HepG2 (cell line): ENCODE measurements at regions not wholly inside any gene's neighbourhood (a gene's known extent, or its start where the extent isn't known, plus 50 kb on each side); places are given as distances from the start of the nearest gene placed in this dataset.

Experiments used
- ATAC-seq: fragments of 200-7000 bp; cut with Tn5 transposase; 3 replicates; pipeline ENCODE4 v1.9.1; 2020; ENCODE audit warnings: mild to moderate bottlenecking, moderate library complexity
- BruUV-seq: library from RNA; stranded (reverse); fragments of 400-500 nt; replicated peaks from 2 replicates; lab custom pipeline; 2021; lab: Mats Ljungman, UMichigan
- CTCF ChIA-PET: fragments of 300-600 bp; formaldehyde crosslinking; extraction: SDS; loops from one replicate; lab custom pipeline; 2021; ENCODE audit warnings: low total read pairs, inconsistent platforms, low intra/inter-chr PET ratio; lab: Yijun Ruan, JAX
- POLR2A ChIA-PET: fragments of 350-600 bp; sonication (Branson Sonifier 250); formaldehyde crosslinking; loops from one replicate; lab custom pipeline; 2020; ENCODE audit warnings: antibody characterized with exemption, inconsistent platforms; lab: Yijun Ruan, JAX
- DNase-seq: peaks from one replicate; pipeline ENCODE4 v3.0.0-alpha.2; 2015; ENCODE audit warnings: low spot score
- FAIRE-seq: peaks from 3 replicates; lab custom pipeline; 2011; peaks lifted over from hg19 to GRCh38; lab: Jason Lieb, UNC
- H2AFZ ChIP-seq: one replicate; pipeline ENCODE4 v1.6.1; 2011; ENCODE audit warnings: low read length, inconsistent platforms
- H3K27ac ChIP-seq: fragments of 300-600 bp; 3 replicates; pipeline ENCODE4 v1.8.0; 2011; ENCODE audit warnings: mixed run types, mild to moderate bottlenecking, mixed read lengths, low read length, inconsistent platforms; ENCODE audit not compliant: insufficient read depth; ENCODE audit errors: extremely low read length
- H3K27me3 ChIP-seq, 2 experiments: fragments of 200-600 bp in 1 of 2; 2 replicates in 1 of 2; 3 replicates in 1 of 2; pipeline versions ENCODE4 v1.6.0 to v1.8.0; 2011; ENCODE audit warnings: low read length in 2 of 2, mild to moderate bottlenecking in 2 of 2, moderate library complexity in 2 of 2, inconsistent platforms in 1 of 2; ENCODE audit not compliant: insufficient read depth in 2 of 2, control insufficient read depth in 1 of 2
- H3K36me3 ChIP-seq, 2 experiments: fragments of 200-600 bp in 1 of 2; replicated peaks in 1 of 2; 2 replicates in 1 of 2; 3 replicates in 1 of 2; pipeline versions ENCODE4 v1.5.1 to v1.8.0; 2011; ENCODE audit warnings: low read length in 2 of 2, inconsistent platforms in 1 of 2; ENCODE audit not compliant: insufficient read depth in 2 of 2, control insufficient read depth in 1 of 2
- H3K4me1 ChIP-seq: 2 replicates; pipeline ENCODE4 v1.5.1; 2012; ENCODE audit warnings: low read length, inconsistent platforms; ENCODE audit not compliant: insufficient read depth
- H3K4me2 ChIP-seq: 2 replicates; pipeline ENCODE4 v1.6.0; 2011; ENCODE audit warnings: low read depth, low read length, inconsistent platforms
- H3K4me3 ChIP-seq, 3 experiments: fragments of 200-600 bp in 1 of 3; sonication (generic), shearing (Covaris generic) in 1 of 3; replicated peaks in 1 of 3; 2 replicates each; pipeline ENCODE4 v1.5.1; 2011 to 2016; ENCODE audit warnings: low read length in 3 of 3, inconsistent platforms in 2 of 3, low read depth in 2 of 3, mild to moderate bottlenecking in 2 of 3, control low read depth in 1 of 3, mixed read lengths in 1 of 3; ENCODE audit not compliant: insufficient read depth in 1 of 3
- H3K79me2 ChIP-seq: one replicate; pipeline ENCODE4 v1.6.1; 2011; ENCODE audit warnings: low read length, inconsistent platforms; ENCODE audit not compliant: insufficient read depth
- H3K9ac ChIP-seq: 2 replicates; pipeline ENCODE4 v1.6.0; 2011; ENCODE audit warnings: mild to moderate bottlenecking, low read depth, low read length, inconsistent platforms; ENCODE audit not compliant: insufficient read depth
- H3K9me3 ChIP-seq: 2 replicates; pipeline ENCODE4 v1.5.1; 2012; ENCODE audit warnings: mild to moderate bottlenecking, low read length
- H4K20me1 ChIP-seq: 2 replicates; pipeline ENCODE4 v1.6.0; 2011; ENCODE audit warnings: inconsistent platforms, mild to moderate bottlenecking, low read length, moderate library complexity; ENCODE audit not compliant: insufficient read depth
- AGO2 ChIP-seq: fragments of 200-400 bp; formaldehyde crosslinking; optimal IDR thresholded peaks from 2 replicates; pipeline ENCODE3; 2017; ENCODE audit warnings: mild to moderate bottlenecking, low read depth, low read length, moderate library complexity
- CBFB ChIP-seq: sonication (generic); formaldehyde crosslinking; IDR thresholded peaks from 2 replicates; pipeline ENCODE4 v1.4.0; 2020; ENCODE audit warnings: missing genetic modification reagents
- CEBPG ChIP-seq: IDR thresholded peaks from 2 replicates; pipeline ENCODE4 v1.6.1; 2016
- CREB1 ChIP-seq, 2 experiments: fragments of 450-650 bp in 1 of 2; IDR thresholded peaks; 2 replicates each; pipeline ENCODE4 v1.6.1; 2016 to 2017; ENCODE audit warnings: control low read depth in 1 of 2, mild to moderate bottlenecking in 1 of 2, missing compliant biosample characterization in 1 of 2, missing genetic modification characterization in 1 of 2
- HCFC1 ChIP-seq: fragments of 150-350 bp; IDR thresholded peaks from 2 replicates; pipeline ENCODE4 v1.6.1; 2014; ENCODE audit warnings: low read depth, low read length
- HMG20A ChIP-seq: IDR thresholded peaks from 2 replicates; pipeline ENCODE4 v1.6.1; 2016; ENCODE audit warnings: borderline replicate concordance
- HNRNPL ChIP-seq: fragments of 200-400 bp; formaldehyde crosslinking; IDR thresholded peaks from 2 replicates; pipeline ENCODE4 v1.6.1; 2017; ENCODE audit warnings: mild to moderate bottlenecking, low read depth, low read length
- NFRKB ChIP-seq: fragments of 450-650 bp; IDR thresholded peaks from 2 replicates; pipeline ENCODE4 v1.6.1; 2017
- SRSF1 ChIP-seq: fragments of 200-400 bp; formaldehyde crosslinking; optimal IDR thresholded peaks from 2 replicates; pipeline ENCODE3; 2017; ENCODE audit warnings: mild to moderate bottlenecking, low read depth, low read length, moderate library complexity
- ZBTB8A ChIP-seq: sonication (generic); formaldehyde crosslinking; IDR thresholded peaks from 2 replicates; pipeline ENCODE4 v1.4.0; 2020; ENCODE audit warnings: mild to moderate bottlenecking, low read depth, missing genetic modification reagents, borderline replicate concordance
- ZFP37 ChIP-seq: sonication (generic); formaldehyde crosslinking; IDR thresholded peaks from 2 replicates; pipeline ENCODE4 v1.4.0; 2020; ENCODE audit warnings: missing genetic modification reagents, borderline replicate concordance
- ZNF101 ChIP-seq: sonication (generic); formaldehyde crosslinking; IDR thresholded peaks from 2 replicates; pipeline ENCODE4 v1.4.0; 2020; ENCODE audit warnings: mild to moderate bottlenecking, low read depth, missing genetic modification reagents, borderline replicate concordance
- ZNF605 ChIP-seq: sonication (generic); formaldehyde crosslinking; IDR thresholded peaks from 2 replicates; pipeline ENCODE4 v1.8.0; 2022; ENCODE audit warnings: mild to moderate bottlenecking, missing genetic modification reagents
- ZNF772 ChIP-seq: sonication (generic); formaldehyde crosslinking; IDR thresholded peaks from 2 replicates; pipeline ENCODE4 v1.5.0; 2020; ENCODE audit warnings: mild to moderate bottlenecking, missing genetic modification reagents
- ZNF879 ChIP-seq: sonication (generic); formaldehyde crosslinking; IDR thresholded peaks from 2 replicates; pipeline ENCODE4 v1.8.1; 2023; ENCODE audit warnings: missing genetic modification reagents
- WGBS: methylation state at CpG from one replicate; pipeline ENCODE4 v1.1.6; 2017; ENCODE audit warnings: low lambda C conversion rate; 5-methylcytosine and 5-hydroxymethylcytosine counted together
- in situ Hi-C: cut with HindIII; loops from 2 replicates; pipeline ENCODE4 v1.10.0; 2017; ENCODE audit warnings: low pct_unique_long_range_greater_than_20kb; ENCODE audit not compliant: extremely low pct_ligation_motif_present
- intact Hi-C: fragments of 100-400 bp; cut with micrococcal nuclease; formaldehyde crosslinking; loops from one replicate; pipeline ENCODE4 v1.10.0; 2022; ENCODE audit not compliant: unreplicated experiment
- TF ChIP-seq, protein P1 (sequence below): sonication (generic); formaldehyde crosslinking; IDR thresholded peaks from 2 replicates; pipeline ENCODE4 v1.8.0; 2022; ENCODE audit warnings: mild to moderate bottlenecking, missing genetic modification reagents; ENCODE audit not compliant: insufficient replicate concordance
- TF ChIP-seq, protein P2 (sequence below): sonication (generic); formaldehyde crosslinking; IDR thresholded peaks from 2 replicates; pipeline ENCODE4 v1.4.0; 2020; ENCODE audit warnings: missing genetic modification reagents, mild to moderate bottlenecking, borderline replicate concordance
- TF ChIP-seq, protein P3 (sequence below): sonication (generic); formaldehyde crosslinking; IDR thresholded peaks from 2 replicates; pipeline ENCODE4 v1.4.0; 2020; ENCODE audit warnings: missing genetic modification reagents

DNA sequence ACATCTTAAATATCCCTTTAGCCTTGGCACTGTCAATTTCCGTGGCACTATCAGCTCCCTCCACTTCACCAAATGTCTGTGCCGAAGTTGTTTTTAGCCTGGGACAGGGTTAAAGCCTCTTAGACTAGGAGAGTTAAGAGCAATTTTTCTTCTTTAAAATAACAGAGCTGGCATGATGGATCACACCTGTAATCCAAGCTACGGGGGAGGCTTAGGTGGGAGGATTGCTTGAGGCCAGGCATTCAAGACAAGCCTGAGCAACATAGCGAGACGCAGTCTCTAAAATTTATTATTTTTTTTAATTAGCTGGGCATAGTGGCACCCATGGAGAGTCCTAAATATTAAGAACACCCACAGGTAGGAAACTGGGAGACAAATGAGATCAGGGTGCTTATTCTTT is 209.8 kb upstream of the MAGEB18 start (continued):
- TF ChIP-seq, protein P1, sequence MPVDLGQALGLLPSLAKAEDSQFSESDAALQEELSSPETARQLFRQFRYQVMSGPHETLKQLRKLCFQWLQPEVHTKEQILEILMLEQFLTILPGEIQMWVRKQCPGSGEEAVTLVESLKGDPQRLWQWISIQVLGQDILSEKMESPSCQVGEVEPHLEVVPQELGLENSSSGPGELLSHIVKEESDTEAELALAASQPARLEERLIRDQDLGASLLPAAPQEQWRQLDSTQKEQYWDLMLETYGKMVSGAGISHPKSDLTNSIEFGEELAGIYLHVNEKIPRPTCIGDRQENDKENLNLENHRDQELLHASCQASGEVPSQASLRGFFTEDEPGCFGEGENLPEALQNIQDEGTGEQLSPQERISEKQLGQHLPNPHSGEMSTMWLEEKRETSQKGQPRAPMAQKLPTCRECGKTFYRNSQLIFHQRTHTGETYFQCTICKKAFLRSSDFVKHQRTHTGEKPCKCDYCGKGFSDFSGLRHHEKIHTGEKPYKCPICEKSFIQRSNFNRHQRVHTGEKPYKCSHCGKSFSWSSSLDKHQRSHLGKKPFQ (CRISPR knock-in tag) = no peak

DNA sequence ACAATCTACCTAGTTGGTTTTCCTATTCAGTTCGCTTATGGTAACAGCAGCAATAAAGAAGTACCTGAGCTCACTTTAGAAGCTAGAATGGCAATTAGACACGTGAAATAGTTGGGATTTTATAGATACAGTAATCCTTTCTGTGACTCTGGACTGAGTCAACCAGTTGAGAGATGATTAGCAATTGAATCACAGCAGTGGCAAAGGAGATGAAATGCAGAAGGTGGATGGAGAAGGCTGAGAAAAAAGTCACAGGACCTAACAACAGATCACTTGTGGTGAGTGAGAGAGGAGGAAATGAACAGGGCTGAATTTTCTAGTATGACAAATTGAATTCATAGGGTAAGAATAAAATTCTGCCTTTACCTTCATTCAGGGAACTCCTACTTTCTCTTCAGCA is 197.1 kb upstream of the MAGEB18 start:
- Histone ChIP-seq H3K4me3 (no peak overlapping the region), H3K79me2 (no peaks in the 10 kb centered on the region), H3K27ac (no peak overlapping the region), H3K4me1 (no peaks in the 10 kb centered on the region), H3K4me2 (no peak overlapping the region), H3K9me3 (no peaks in the 10 kb centered on the region), H3K36me3 (no peaks in the 10 kb centered on the region), H2AFZ (no peak overlapping the region), H3K9ac (no peak overlapping the region), H3K27me3 (no peaks in the 10 kb centered on the region), H4K20me1 (no peaks in the 10 kb centered on the region)
- ATAC-seq (no peak), DNase-seq (no peak), FAIRE-seq (no peak)
- intact Hi-C loops (no loop called here), in situ Hi-C loops (no loop called here)
- 0% methylated on average over 2 of the region's 2 CpGs for WGBS
- CTCF ChIA-PET = no interaction called here
- no TSS peak for BruUV-seq
- POLR2A ChIA-PET = no interaction called here
- TF ChIP-seq ZFP37 (CRISPR knock-in tag) = no peak
- TF ChIP-seq AGO2 = no peak
- TF ChIP-seq, protein P2, sequence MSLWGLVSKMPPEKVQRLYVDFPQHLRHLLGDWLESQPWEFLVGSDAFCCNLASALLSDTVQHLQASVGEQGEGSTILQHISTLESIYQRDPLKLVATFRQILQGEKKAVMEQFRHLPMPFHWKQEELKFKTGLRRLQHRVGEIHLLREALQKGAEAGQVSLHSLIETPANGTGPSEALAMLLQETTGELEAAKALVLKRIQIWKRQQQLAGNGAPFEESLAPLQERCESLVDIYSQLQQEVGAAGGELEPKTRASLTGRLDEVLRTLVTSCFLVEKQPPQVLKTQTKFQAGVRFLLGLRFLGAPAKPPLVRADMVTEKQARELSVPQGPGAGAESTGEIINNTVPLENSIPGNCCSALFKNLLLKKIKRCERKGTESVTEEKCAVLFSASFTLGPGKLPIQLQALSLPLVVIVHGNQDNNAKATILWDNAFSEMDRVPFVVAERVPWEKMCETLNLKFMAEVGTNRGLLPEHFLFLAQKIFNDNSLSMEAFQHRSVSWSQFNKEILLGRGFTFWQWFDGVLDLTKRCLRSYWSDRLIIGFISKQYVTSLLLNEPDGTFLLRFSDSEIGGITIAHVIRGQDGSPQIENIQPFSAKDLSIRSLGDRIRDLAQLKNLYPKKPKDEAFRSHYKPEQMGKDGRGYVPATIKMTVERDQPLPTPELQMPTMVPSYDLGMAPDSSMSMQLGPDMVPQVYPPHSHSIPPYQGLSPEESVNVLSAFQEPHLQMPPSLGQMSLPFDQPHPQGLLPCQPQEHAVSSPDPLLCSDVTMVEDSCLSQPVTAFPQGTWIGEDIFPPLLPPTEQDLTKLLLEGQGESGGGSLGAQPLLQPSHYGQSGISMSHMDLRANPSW (CRISPR knock-in tag) = no peak
- no peak for TF ChIP-seq HNRNPL
- no peak for TF ChIP-seq NFRKB
- TF ChIP-seq, protein P3, sequence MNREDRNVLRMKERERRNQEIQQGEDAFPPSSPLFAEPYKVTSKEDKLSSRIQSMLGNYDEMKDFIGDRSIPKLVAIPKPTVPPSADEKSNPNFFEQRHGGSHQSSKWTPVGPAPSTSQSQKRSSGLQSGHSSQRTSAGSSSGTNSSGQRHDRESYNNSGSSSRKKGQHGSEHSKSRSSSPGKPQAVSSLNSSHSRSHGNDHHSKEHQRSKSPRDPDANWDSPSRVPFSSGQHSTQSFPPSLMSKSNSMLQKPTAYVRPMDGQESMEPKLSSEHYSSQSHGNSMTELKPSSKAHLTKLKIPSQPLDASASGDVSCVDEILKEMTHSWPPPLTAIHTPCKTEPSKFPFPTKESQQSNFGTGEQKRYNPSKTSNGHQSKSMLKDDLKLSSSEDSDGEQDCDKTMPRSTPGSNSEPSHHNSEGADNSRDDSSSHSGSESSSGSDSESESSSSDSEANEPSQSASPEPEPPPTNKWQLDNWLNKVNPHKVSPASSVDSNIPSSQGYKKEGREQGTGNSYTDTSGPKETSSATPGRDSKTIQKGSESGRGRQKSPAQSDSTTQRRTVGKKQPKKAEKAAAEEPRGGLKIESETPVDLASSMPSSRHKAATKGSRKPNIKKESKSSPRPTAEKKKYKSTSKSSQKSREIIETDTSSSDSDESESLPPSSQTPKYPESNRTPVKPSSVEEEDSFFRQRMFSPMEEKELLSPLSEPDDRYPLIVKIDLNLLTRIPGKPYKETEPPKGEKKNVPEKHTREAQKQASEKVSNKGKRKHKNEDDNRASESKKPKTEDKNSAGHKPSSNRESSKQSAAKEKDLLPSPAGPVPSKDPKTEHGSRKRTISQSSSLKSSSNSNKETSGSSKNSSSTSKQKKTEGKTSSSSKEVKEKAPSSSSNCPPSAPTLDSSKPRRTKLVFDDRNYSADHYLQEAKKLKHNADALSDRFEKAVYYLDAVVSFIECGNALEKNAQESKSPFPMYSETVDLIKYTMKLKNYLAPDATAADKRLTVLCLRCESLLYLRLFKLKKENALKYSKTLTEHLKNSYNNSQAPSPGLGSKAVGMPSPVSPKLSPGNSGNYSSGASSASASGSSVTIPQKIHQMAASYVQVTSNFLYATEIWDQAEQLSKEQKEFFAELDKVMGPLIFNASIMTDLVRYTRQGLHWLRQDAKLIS (CRISPR knock-in tag) = no peak
- TF ChIP-seq HMG20A (CRISPR knock-in tag) = no peak
- TF ChIP-seq CEBPG (CRISPR knock-in tag) = no peak
- TF ChIP-seq ZNF772 = no peak
- no peak for TF ChIP-seq ZNF879 (CRISPR knock-in tag)
- TF ChIP-seq SRSF1 = no peak
- TF ChIP-seq CBFB (CRISPR knock-in tag) = no peak
- no peak for TF ChIP-seq CREB1 (IDR thresholded peaks at IDR 0.05)
- no peak for TF ChIP-seq CREB1 (CRISPR knock-in tag; IDR thresholded peaks at IDR 0.05)
- TF ChIP-seq ZBTB8A (CRISPR knock-in tag) = no peak
- no peak for TF ChIP-seq ZNF605 (CRISPR knock-in tag)
- TF ChIP-seq ZNF101 (CRISPR knock-in tag) = no peak
- no peak for TF ChIP-seq HCFC1
